ENCODE measurements at regions not wholly inside any gene's neighbourhood (a gene's known extent, or its start where the extent isn't known, plus 50 kb on each side); places are given as distances from the start of the nearest gene placed in this dataset.
"Not testable (repeated sequence)": the region's sequence is repeated elsewhere in the genome, so short reads cannot be mapped to it uniquely, and the experiment has no call there.

GRCh38 chr7:109577265-109577664 lies 1007.6 kb downstream of the DNAJB9 start:
- DNase-seq (ENCODE audit: low read depth): no peak
- no peak overlapping the region for H3K4me3 ChIP-seq (ENCODE audit: low read depth, low read length)
- TF ChIP-seq CTCF (conservative IDR thresholded peaks at IDR 0.05; ENCODE audit: low read depth, low read length): no peak

- TF ChIP-seq CTCF (conservative IDR thresholded peaks at IDR 0.05; ENCODE audit: low read depth, low read length): no peak
- H3K4me3 ChIP-seq (ENCODE audit: low read depth, low read length): no peak overlapping the region
- DNase-seq (ENCODE audit: low read depth): no peak
Measured at GRCh38 chr7:109579901-109580300, 1010.2 kb downstream of the DNAJB9 start.

- H3K4me3 ChIP-seq (ENCODE audit: low read depth, low read length): no peak overlapping the region
- DNase-seq (ENCODE audit: low read depth): no peak
- no peak for TF ChIP-seq CTCF (conservative IDR thresholded peaks at IDR 0.05; ENCODE audit: low read depth, low read length)
Measured at GRCh38 chr7:109582211-109582610, 1012.5 kb downstream of the DNAJB9 start.

- not testable (repeated sequence) for DNase-seq (ENCODE audit: low read depth)
Measured at GRCh38 chr7:109596948-109597347, 1027.3 kb downstream of the DNAJB9 start.

GRCh38 chr7:109611656-109612055 lies 1042.0 kb downstream of the DNAJB9 start:
- no peak overlapping the region for H3K4me3 ChIP-seq (ENCODE audit: low read depth, low read length)
- no peak for TF ChIP-seq CTCF (conservative IDR thresholded peaks at IDR 0.05; ENCODE audit: low read depth, low read length)
- no peak for DNase-seq (ENCODE audit: low read depth)

More at GRCh38 chr7:109596948-109597347, 1027.3 kb downstream of the DNAJB9 start:
- not testable (repeated sequence) for H3K4me3 ChIP-seq (ENCODE audit: low read depth, low read length)

- no peak overlapping the region for H3K4me3 ChIP-seq (ENCODE audit: low read depth, low read length)
- no peak for DNase-seq (ENCODE audit: low read depth)
- TF ChIP-seq CTCF (conservative IDR thresholded peaks at IDR 0.05; ENCODE audit: low read depth, low read length): no peak
Measured at GRCh38 chr7:109616551-109617069, 1046.9 kb downstream of the DNAJB9 start.

GRCh38 chr7:109622320-109622719 lies 1052.6 kb downstream of the DNAJB9 start:
- no peak for DNase-seq (ENCODE audit: low read depth)
- no peak overlapping the region for H3K4me3 ChIP-seq (ENCODE audit: low read depth, low read length)
- no peak for TF ChIP-seq CTCF (conservative IDR thresholded peaks at IDR 0.05; ENCODE audit: low read depth, low read length)

GRCh38 chr7:109632890-109633289 lies 1063.2 kb downstream of the DNAJB9 start:
- not testable (repeated sequence) for H3K4me3 ChIP-seq (ENCODE audit: low read depth, low read length); DNase-seq (ENCODE audit: low read depth)
